ENCODE measurements at regions not wholly inside any gene's neighbourhood (a gene's known extent, or its start where the extent isn't known, plus 50 kb on each side); places are given as distances from the start of the nearest gene placed in this dataset.
A peak's percentile ranks its signal among the peaks of the same experiment; 100 is the strongest.
"Not testable (repeated sequence)": the region's sequence is repeated elsewhere in the genome, so short reads cannot be mapped to it uniquely, and the experiment has no call there.

GRCh38 chr7:150047329-150047728 lies 173.6 kb downstream of the ATP6V0E2 start:
- DNase-seq: not testable (repeated sequence)

GRCh38 chr7:150047772-150048171 lies 174.0 kb downstream of the ATP6V0E2 start:
- DNase-seq: not testable (repeated sequence)

DNA sequence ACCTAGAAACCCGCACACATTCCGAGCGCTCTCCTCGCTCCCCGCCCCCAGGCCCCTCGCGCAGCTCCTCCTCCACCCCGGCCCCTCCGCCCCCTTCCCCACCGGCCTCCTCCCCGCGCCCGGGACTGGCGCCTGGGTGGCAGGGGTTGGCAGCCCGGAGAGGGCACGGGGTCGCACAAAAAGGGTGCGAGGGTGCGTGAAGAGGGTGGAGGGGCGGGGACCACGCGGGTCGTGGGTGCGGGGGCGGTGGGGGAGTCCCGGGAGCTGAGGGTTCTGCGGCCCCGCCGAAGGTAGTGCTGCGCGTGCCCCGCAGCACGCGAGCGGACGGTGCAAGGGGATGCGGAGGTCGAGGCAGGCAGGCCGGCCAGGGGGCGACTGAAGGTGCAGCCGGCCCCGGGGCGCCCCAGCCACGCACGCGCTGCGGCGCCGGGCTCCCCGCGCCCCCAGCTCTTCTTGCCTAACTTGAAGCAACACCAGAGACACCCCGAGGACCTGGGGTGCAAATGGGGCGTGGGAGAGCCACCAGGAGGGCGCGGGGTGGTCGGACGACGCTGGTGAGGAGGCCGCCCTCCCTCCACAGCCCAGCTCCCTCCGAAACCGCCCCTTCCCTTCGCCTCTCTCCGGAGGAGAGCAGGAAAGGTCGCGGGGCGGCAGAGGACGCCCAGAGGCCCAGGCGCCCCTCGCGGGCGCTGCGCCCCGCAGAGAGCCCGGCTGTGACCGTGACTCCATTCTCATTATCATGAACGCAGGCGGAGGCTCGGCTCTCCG lies 174.7 kb downstream of the ATP6V0E2 start:
- DNase-seq: not testable (repeated sequence)

- DNase-seq: peak in 1 of 2 donors; percentile 52
Measured at GRCh38 chr7:150049012-150049655, 175.4 kb downstream of the ATP6V0E2 start.

DNA sequence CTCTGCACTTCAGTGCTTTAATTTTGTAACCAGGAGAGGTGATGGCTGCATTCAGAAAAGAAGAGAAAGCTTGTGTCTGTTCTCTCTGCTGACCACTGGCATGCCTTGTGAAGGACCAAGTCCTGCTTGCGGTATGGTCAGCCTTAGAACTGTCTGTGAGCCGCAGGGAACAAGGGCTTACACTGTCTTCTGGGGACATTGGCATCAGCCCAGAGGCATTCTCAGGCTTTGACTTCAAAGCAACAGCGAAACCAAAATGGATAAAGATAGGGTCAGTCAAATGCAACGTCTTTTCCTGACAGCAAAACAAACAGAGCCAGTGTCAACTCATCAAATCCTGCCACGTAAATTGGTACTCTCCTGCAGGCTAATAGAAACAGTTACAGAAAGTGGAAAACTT lies 179.6 kb downstream of the ATP6V0E2 start:
- DNase-seq: not testable (repeated sequence)

DNA sequence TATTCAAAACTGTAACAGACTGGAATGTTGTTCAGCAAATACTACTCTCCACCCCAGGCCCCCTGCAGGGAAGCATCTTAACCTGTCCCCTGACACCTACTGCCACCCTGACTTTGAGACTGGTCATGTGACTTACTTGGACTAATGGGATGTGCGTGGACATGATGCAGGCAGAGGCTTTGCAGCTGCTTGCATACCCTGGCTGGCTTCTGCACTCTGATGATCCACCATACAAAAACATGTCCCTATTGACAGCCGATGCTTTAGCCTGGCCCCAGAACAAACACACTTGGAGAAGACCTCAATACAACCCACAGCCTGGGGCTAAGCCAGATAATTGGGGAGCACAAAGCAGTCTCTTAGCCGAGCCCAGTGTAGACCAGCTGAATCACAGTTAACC lies 180.5 kb downstream of the ATP6V0E2 start:
- not testable (repeated sequence) for DNase-seq

GRCh38 chr7:150060259-150061221 lies 186.8 kb downstream of the ATP6V0E2 start:
- not testable (repeated sequence) for DNase-seq

DNA sequence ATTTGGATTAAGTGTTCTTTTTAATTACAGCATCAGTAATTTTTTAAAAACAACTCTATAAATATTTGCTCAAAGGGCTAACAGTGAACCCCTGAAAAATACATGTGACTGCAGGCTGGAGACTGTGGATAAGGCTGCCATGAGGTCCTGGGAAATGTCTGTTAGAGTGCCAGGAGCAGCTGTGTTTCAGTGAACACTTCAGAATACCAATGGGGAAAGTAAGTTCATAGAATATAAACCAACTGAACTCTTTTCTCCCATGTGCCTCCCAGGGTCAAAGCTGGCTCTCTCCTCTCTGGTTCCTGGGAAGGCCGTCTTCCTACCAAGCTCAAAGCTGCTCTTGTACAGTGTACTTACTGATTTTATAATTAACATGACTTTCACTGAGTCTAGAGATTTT lies 189.4 kb downstream of the ATP6V0E2 start:
- not testable (repeated sequence) for DNase-seq

DNA sequence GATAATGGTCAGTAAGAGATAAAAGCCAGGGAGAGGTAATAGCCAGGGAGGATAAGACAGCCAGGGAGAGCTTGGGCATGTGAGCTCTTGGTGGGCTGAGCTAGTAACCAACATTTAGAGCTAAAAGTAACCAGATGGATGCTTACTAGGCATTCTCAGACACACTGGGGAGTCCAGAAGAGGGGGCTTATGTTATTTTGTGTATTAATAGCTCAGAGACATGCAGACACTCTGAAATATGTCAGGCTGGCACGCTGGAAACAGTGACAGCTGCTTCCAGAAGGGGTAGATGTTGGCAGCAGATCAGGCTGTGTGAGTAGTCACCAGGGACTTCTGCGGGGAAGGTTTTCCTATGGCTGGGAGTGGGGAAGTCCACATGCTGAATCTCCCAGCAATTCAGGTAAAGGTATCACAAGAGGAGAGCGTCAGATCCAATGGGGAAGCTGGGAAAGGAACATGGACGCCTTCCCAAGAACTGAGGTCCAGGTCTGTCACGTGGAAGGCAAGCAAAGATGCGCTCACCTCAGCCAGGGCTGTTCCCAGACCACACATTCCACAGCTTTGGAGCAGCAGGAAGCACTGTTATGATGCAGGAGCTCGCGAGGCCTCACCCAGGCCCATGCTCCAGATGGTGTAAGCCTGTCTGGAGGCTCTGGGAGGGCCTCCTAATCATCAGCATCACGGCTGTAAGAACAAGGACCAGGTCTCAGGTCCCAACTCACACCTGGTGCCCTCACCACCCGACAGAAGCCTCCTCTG lies 196.0 kb downstream of the ATP6V0E2 start:
- not testable (repeated sequence) for DNase-seq

GRCh38 chr7:150077543-150077942 lies 203.8 kb downstream of the ATP6V0E2 start:
- not testable (repeated sequence) for DNase-seq

DNA sequence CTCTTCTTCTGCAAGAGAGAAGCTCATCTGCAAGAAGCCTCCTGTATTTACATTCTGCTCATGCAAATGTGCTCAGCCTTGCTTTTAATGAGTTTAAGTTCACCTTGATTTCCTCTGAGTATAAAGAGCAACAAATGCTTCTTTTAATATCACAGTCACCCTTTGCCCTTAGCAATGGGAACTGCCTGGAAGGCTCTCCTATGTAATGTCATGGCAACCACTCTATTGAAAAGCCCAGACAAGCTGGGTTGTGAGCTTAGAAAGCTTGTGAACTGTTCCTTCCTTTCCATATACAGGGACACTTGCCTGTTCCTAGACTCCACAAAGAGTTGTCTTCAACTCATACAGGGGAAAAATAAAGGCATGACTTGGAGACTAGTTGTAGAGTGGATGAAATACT lies 208.1 kb downstream of the ATP6V0E2 start:
- DNase-seq: not testable (repeated sequence)

DNA sequence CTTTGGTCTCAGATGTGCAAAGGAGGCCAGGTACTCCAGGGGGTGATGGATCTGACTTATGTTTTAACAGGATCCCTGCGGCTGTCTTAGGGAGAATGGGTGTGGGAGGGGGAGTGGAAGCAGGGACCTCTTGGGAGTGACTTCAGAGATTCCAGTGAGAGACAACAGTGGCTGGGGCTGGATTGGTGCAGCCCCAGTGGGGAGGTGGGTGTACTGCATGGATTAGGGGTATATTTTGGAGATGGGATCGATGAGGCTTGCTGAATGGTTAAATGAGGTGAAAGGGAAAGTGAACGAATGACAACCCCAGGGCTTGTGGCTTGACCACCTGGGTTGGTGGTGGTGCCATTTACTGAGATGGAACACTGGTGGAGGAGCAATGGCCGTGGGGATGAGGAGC lies 211.0 kb downstream of the ATP6V0E2 start:
- not testable (repeated sequence) for DNase-seq

DNA sequence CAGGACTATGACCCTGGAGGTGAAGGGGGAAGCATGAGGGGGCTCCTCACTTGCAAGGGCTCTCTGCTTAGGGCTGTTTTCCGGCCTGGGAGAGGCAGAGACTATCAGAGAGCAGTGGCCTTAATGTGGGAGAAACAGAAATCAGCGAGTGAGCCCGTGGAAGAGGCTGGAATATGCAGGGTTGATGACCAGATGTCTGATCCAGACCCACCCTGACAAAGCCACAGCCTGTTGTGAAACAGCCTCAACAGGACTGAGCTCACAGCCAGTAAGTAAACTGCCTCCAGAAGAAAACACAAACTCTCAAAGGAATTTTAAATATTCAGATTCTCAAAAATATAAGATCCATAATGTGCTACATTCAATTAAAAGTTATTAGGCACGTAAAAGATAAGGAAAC lies 213.7 kb downstream of the ATP6V0E2 start:
- DNase-seq: not testable (repeated sequence)

DNA sequence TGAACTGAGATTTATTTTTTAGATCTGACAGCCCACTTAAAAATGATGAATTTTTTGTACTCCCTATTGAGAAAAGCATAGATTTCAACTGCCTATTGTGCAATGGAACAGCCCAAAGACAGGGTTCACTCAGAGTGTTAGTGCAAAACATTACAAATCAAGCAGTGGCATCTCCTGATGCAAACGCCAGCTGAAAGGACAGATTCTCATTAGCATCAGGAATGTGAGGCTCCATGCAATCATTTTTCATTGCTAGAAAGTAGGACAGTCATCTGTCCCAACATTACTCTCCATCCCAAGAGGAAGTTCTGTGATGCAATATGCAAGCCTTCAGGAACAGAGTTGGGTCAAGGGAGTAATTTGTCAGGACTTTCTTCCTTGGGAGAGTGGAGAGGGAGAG lies 215.4 kb downstream of the ATP6V0E2 start:
- DNase-seq: not testable (repeated sequence)

DNA sequence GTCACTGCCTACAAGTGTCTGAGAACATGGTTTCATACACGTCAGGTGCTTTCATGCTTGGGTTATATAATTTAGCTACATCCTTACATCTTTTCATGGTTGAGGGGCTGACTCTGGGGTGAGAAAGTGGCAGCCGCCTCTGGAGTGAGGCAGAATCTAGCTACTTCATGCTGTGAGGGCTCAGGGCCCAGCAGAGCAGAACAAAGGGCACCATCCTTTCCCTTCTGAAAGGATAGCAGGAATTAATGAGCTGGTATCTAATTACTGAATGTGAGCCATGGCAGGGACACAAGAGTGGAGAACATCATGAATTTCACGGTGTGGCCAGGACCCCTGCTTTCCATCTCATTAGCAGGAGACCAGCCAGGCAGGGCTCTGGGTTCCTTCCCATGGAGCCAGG lies 217.0 kb downstream of the ATP6V0E2 start:
- DNase-seq: not testable (repeated sequence)

DNA sequence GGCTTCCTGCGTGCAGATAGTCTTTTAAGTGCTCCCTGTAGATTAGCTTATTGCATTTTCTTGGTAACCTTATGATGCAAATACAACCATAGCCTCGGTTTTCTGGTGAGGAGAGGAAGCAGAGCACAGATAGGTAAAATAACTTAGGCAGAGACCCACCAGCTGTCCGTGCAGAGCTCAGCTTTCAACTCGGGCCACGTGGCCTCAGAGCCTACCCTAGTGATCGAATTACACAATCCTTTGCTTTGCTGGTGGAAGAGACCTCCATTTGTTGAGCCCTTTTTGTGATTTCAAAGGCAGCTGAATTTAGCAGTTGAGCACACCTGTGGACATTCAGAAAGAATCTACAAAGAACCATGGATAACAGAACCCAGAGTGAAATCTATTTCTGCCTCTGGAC lies 220.1 kb downstream of the ATP6V0E2 start:
- DNase-seq: not testable (repeated sequence)

DNA sequence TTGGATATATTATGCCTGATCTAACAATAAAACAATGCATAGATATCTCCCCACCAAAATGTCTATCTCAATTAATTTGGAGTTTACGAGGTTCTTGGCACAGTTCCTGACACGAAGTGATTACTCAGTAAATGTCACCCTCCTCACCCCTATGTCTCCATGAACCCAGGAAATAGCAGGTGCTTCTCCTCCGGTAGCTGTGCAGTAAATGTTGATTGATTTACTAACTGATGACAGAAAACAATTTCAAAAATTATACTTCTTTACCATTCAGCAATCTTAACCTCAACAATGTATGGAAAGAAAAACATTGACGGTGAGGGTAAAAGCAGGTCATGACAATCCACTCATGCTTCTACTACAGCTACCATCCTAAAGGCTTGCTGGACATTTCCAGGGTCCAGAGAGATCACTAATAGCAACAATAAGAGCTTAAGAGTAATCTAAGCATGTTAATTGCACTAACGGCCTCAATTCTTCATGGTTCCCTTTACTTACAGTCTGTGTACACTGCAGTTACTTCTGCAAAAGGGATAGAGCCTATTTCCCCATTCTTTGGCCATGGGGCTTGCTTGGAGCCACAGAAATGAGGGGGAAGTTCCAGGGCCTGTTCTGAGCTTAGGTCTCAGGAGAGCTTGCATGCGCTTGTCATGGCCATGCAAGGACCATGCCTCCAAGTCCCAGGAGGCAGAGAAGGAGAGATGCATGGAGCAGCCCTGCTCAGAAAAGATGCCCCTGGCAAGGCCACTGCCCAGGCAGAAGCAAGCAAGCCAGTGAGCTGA lies 222.6 kb downstream of the ATP6V0E2 start:
- DNase-seq: not testable (repeated sequence)

DNA sequence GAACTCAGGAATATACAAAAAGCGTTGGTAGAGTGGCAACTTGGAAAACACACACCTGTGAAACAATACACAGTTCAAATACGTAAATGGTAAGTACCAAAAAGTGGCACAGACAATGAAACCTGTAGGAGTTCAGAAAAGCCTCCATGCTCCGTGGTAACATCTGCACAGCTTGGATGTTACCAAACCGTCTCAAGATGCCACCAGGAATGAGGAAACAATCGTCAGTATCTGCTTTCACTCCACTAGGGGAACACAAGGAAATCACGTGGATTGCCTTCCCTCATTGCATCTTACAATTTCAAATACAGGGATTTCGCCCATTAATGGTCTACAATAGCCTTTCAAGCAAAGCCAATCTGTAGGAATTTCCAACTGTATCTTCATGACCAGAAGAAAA lies 224.6 kb upstream of the LRRC61 start:
- not testable (repeated sequence) for DNase-seq

DNA sequence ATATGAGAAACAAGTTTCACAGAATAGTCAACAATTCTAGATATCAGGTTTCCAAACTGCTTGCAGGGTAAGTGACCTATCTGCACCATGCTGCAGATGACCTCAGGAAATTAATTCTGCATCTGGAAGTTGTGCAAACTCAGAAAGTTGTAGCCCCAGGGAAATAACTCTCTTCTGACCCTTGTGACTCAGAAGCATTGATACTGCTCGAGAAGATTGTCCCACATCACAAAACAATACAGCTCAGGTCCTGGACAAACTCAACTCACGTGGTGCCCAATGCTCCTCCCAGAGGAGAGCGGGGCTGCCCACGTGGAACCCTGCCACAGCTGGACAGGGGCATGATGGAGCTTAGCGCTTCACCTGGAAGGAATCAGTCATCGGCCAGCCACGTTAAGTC lies 221.9 kb upstream of the LRRC61 start:
- DNase-seq: not testable (repeated sequence)

GRCh38 chr7:150107283-150107682 lies 215.9 kb upstream of the LRRC61 start:
- DNase-seq: not testable (repeated sequence)

- not testable (repeated sequence) for DNase-seq
Measured at GRCh38 chr7:150110375-150110820, 212.8 kb upstream of the LRRC61 start.
